Vagina (tissue), 2 donors: ENCODE measurements at regions not wholly inside any gene's neighbourhood (a gene's known extent, or its start where the extent isn't known, plus 50 kb on each side); places are given as distances from the start of the nearest gene placed in this dataset.

Experiments
- DNase-seq, 2 donors: peaks; one replicate each; pipeline ENCODE4 v3.0.0-alpha.2; 2017; ENCODE audit errors: extremely low spot score in 2 of 2
- H3K27ac ChIP-seq: fragments of 200-600 bp; sonication (generic); one replicate; pipeline ENCODE4 v1.5.1; 2019
- H3K27me3 ChIP-seq: fragments of 200-600 bp; sonication (generic); one replicate; pipeline ENCODE4 v1.5.1; 2019
- H3K36me3 ChIP-seq, 2 donors: fragments of 200-600 bp; sonication (generic); one replicate each; pipeline ENCODE4 v1.5.1; 2017 to 2019
- H3K4me1 ChIP-seq: fragments of 200-600 bp; sonication (generic); one replicate; pipeline ENCODE4 v1.5.1; 2019
- H3K4me3 ChIP-seq, 2 donors: fragments of 200-600 bp; sonication (generic); 1 replicate in 1 of 2; 2 replicates in 1 of 2; pipeline ENCODE4 v1.5.1; 2016 to 2019
- H3K9me3 ChIP-seq: fragments of 200-600 bp; sonication (generic); one replicate; pipeline ENCODE4 v1.5.1; 2019
- POLR2A ChIP-seq, 2 donors: fragments of 450-650 bp; IDR thresholded peaks; one replicate each; pipeline ENCODE4 v1.6.1; 2017; ENCODE audit warnings: antibody characterized with exemption in 2 of 2, mild to moderate bottlenecking in 2 of 2, moderate library complexity in 2 of 2
- POLR2AphosphoS5 ChIP-seq, 2 donors: sonication (generic); formaldehyde crosslinking; IDR thresholded peaks; one replicate each; pipeline ENCODE4 v1.9.0; 2017; ENCODE audit warnings: antibody characterized with exemption in 2 of 2, mild to moderate bottlenecking in 2 of 2, low read depth in 1 of 2; ENCODE audit not compliant: insufficient read depth in 1 of 2
- intact Hi-C: fragments of 100-400 bp; cut with DNase I; formaldehyde crosslinking; loops from one replicate; pipeline ENCODE4 v1.15.1; 2023
- TF ChIP-seq, protein P1 (sequence below), 3 experiments: fragments of 450-650 bp in 2 of 3; fragments of 200-600 bp in 1 of 3; sonication (generic) in 1 of 3; IDR thresholded peaks; one replicate each; pipeline ENCODE4 v1.5.1; 2017 to 2019; ENCODE audit warnings: antibody characterized with exemption in 3 of 3, mild to moderate bottlenecking in 2 of 3, moderate library complexity in 2 of 3

DNA sequence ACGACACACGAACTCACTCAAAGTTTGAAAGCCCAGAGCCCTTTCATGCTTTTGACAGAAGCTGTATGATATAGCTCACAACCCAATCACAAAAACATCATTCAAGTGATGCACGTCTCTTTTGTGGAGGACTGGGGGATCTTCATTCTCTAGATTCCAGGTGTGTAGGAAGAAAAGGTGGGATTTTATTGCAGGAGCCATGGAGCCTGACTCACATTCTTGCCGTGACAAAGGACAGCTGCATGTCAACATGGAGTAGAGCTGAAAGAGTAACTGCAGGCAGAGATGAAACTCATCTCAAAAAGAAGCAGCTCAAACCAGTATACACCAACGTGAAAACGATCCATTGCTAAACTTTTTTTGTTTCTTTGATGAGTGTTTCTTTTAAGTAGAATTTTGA, 50.9 kb upstream of the PDE1A start:
- H3K27ac ChIP-seq = no peak overlapping the region
- intact Hi-C loops = no loop called here

DNA sequence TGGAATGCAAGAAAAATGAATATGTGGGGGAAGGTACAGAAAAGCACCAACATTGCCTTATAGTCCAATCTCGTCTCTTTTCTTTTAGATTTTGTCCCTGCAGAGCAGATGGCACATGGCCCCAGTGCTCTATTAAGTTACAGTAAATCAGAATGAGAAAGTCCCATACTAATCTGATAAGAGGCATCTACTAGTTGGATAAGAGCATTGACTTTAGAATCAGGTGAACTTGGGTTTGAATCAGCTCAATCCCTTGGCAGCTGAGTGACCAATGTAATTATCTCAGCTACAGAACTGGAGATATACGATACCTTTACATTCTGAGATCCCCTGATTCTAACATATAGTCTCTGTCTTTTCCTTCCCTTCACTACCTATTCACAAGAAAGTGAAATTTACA, 54.8 kb upstream of the PDE1A start:
- no peak for TF ChIP-seq POLR2A (IDR thresholded peaks at IDR 0.05)
- TF ChIP-seq POLR2AphosphoS5 (IDR thresholded peaks at IDR 0.05; ENCODE audit: insufficient read depth in 1 of 2, low read depth in 1 of 2) = no peak
- no peaks in the 10 kb centered on the region for H3K36me3 ChIP-seq
- no peaks in the 10 kb centered on the region for H3K9me3 ChIP-seq
- H3K27me3 ChIP-seq = no peaks in the 10 kb centered on the region
- H3K27ac ChIP-seq = no peak overlapping the region
- DNase-seq = no peak
- intact Hi-C loops = no loop called here
- H3K4me1 ChIP-seq = no peaks in the 10 kb centered on the region
- H3K4me3 ChIP-seq = no peak overlapping the region

More for the DNA sequence above, 50.9 kb upstream of the PDE1A start:
- no peak for DNase-seq
- no peaks in the 10 kb centered on the region for H3K36me3 ChIP-seq
- H3K4me1 ChIP-seq = no peaks in the 10 kb centered on the region
- TF ChIP-seq POLR2A (IDR thresholded peaks at IDR 0.05) = no peak
- no peak for TF ChIP-seq POLR2AphosphoS5 (IDR thresholded peaks at IDR 0.05; ENCODE audit: insufficient read depth in 1 of 2, low read depth in 1 of 2)
- TF ChIP-seq, protein P1, sequence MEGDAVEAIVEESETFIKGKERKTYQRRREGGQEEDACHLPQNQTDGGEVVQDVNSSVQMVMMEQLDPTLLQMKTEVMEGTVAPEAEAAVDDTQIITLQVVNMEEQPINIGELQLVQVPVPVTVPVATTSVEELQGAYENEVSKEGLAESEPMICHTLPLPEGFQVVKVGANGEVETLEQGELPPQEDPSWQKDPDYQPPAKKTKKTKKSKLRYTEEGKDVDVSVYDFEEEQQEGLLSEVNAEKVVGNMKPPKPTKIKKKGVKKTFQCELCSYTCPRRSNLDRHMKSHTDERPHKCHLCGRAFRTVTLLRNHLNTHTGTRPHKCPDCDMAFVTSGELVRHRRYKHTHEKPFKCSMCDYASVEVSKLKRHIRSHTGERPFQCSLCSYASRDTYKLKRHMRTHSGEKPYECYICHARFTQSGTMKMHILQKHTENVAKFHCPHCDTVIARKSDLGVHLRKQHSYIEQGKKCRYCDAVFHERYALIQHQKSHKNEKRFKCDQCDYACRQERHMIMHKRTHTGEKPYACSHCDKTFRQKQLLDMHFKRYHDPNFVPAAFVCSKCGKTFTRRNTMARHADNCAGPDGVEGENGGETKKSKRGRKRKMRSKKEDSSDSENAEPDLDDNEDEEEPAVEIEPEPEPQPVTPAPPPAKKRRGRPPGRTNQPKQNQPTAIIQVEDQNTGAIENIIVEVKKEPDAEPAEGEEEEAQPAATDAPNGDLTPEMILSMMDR (IDR thresholded peaks at IDR 0.05) = no peak
- H3K27me3 ChIP-seq = no peaks in the 10 kb centered on the region
- H3K9me3 ChIP-seq = no peaks in the 10 kb centered on the region
- H3K4me3 ChIP-seq = no peak overlapping the region

GRCh38 chr2:182482511-182482910, 55.7 kb upstream of the PDE1A start:
- Histone ChIP-seq H3K27me3 (no peaks in the 10 kb centered on the region), H3K4me3 (no peak overlapping the region), H3K4me1 (no peaks in the 10 kb centered on the region), H3K27ac (no peak overlapping the region), H3K9me3 (no peaks in the 10 kb centered on the region), H3K36me3 (no peaks in the 10 kb centered on the region)
- no peak for TF ChIP-seq POLR2AphosphoS5 (IDR thresholded peaks at IDR 0.05; ENCODE audit: insufficient read depth in 1 of 2, low read depth in 1 of 2)
- TF ChIP-seq POLR2A (IDR thresholded peaks at IDR 0.05) = no peak
- TF ChIP-seq, protein P1 (IDR thresholded peaks at IDR 0.05) = no peak
- no peak for DNase-seq
- intact Hi-C loops = no loop called here

DNA sequence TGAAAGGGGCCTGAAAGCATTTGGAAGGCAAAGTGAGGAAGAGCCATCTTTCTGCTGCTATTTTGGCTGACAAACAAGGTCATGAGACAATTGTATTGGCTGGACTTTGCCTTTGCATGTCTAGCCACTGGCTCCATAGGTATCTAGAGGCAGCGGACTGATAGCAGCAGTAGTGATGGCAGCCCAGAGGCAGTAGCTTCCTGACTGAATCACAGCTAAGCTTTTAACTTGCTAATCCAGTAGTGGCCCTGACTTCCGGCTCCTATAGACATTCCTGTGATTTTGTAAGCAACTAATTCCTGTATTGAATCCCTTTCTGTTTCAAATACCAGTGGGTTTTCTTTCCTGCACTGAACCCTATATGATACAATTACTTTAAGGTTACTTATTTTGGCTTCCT, 69.8 kb upstream of the PDE1A start:
- no peak overlapping the region for H3K27ac ChIP-seq
- H3K4me3 ChIP-seq = no peak overlapping the region
- no peaks in the 10 kb centered on the region for H3K36me3 ChIP-seq
- no peak for TF ChIP-seq POLR2AphosphoS5 (IDR thresholded peaks at IDR 0.05; ENCODE audit: insufficient read depth in 1 of 2, low read depth in 1 of 2)
- no peak for TF ChIP-seq POLR2A (IDR thresholded peaks at IDR 0.05)
- TF ChIP-seq, protein P1 (IDR thresholded peaks at IDR 0.05) = no peak
- DNase-seq = no peak
- intact Hi-C loops = no loop called here
- H3K27me3 ChIP-seq = no peaks in the 10 kb centered on the region
- no peaks in the 10 kb centered on the region for H3K4me1 ChIP-seq
- no peaks in the 10 kb centered on the region for H3K9me3 ChIP-seq

GRCh38 chr2:182499706-182500470, 73.1 kb upstream of the PDE1A start:
- H3K4me1 ChIP-seq = no peaks in the 10 kb centered on the region
- intact Hi-C loops = no loop called here
- H3K27ac ChIP-seq = no peak overlapping the region
- H3K4me3 ChIP-seq = no peak overlapping the region
- H3K27me3 ChIP-seq = no peaks in the 10 kb centered on the region
- no peak for DNase-seq
- no peaks in the 10 kb centered on the region for H3K9me3 ChIP-seq
- H3K36me3 ChIP-seq = no peaks in the 10 kb centered on the region
- TF ChIP-seq POLR2A (IDR thresholded peaks at IDR 0.05) (no peak), POLR2AphosphoS5 (IDR thresholded peaks at IDR 0.05; ENCODE audit: insufficient read depth in 1 of 2, low read depth in 1 of 2) (no peak)
- TF ChIP-seq, protein P1 (IDR thresholded peaks at IDR 0.05) = no peak
